Posterior cingulate gyrus (tissue), 11 donors: ENCODE measurements at regions not wholly inside any gene's neighbourhood (a gene's known extent, or its start where the extent isn't known, plus 50 kb on each side); places are given as distances from the start of the nearest gene placed in this dataset.
A peak's percentile ranks its signal among the peaks of the same experiment; 100 is the strongest.

Experiments
- DNase-seq, 10 donors: peaks; one replicate each; pipeline versions ENCODE4 v3.0.0 to v3.0.0-alpha.2; 2020 to 2021; ENCODE audit warnings: mixed read lengths in 3 of 10
- intact Hi-C: fragments of 100-400 bp; cut with DNase I; formaldehyde crosslinking; loops from one replicate; pipeline ENCODE4 v1.15.1; 2023

- intact Hi-C loops: no loop called here
These were observed 55.5 kb downstream of the DRD1 start for GRCh38 chr5:175388531-175388930.

GRCh38 chr5:175387144-175387543, 56.8 kb downstream of the DRD1 start:
- intact Hi-C loops: no loop called here

More at GRCh38 chr5:175388531-175388930, 55.5 kb downstream of the DRD1 start:
- no peak for DNase-seq

GRCh38 chr5:175386526-175386925, 57.5 kb downstream of the DRD1 start:
- no peak for DNase-seq
- intact Hi-C loops: no loop called here

More at GRCh38 chr5:175387144-175387543, 56.8 kb downstream of the DRD1 start:
- no peak for DNase-seq

GRCh38 chr5:175385691-175386362, 58.2 kb downstream of the DRD1 start:
- intact Hi-C loops: no loop called here
- no peak for DNase-seq

DNA sequence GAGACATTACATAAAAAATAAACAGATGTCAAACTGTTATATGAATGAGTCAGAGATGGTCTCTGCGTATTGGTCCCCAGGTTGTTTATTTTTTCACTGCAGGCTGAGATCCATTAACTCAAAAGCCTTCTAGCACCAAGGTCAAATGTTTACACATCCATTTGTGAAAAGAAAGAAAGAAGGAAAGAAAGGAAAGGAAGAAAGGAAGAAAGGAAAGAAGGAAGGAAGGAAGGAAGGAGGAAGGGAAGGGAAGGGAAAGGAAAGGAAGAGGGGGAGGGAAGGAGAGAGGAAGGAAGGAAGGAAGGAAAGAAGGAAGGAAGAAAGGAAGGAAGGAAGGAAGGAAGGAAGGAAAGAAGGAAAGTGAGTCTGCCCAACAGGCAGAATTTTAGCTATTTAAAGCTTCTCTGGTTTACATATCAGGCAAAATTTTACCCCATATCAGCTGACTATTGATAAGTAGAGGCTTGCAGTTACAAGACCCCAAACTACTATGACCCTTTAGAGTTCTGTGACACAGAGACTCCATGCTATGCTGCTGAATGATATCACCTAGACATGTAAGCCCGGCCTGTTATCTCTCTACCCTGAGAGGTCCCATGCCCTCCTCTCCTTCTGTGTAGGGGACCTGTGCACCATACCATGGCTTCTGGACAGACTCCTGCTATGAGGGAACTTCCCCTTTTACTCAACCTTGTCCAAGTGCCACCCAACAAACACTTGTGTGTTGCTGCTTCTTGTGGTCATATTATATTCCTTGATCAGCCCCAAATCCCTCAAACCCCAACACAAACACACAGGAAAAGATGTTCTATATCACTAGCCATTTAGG, 59.0 kb downstream of the DRD1 start:
- DNase-seq: no peak
- intact Hi-C loops: no loop called here

- intact Hi-C loops: no loop called here
These were observed 60.6 kb downstream of the DRD1 start for GRCh38 chr5:175383350-175383749.

DNA sequence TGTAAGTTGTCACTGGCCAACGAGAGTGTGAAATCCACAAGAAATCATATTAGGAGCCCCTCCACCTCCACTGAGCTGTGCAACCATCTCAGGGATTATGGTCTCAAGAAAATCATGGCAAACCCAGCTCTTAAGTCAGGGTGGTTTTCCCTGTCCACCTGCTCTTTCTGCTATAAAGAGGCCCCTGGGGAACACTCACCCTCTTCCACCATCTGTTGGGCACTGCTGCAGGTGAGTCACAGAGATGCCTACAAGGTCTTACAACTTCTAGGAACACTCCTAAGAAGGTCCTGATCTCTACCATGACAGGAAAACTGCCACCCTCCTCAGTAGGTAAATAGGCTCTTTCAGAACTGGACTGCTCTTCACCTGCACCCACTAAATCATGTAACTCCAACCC, 61.8 kb downstream of the DRD1 start:
- DNase-seq: no peak
- intact Hi-C loops: no loop called here

More at GRCh38 chr5:175383350-175383749, 60.6 kb downstream of the DRD1 start:
- peak in 2 of 10 donors; percentile 33 to 55 for DNase-seq

DNA sequence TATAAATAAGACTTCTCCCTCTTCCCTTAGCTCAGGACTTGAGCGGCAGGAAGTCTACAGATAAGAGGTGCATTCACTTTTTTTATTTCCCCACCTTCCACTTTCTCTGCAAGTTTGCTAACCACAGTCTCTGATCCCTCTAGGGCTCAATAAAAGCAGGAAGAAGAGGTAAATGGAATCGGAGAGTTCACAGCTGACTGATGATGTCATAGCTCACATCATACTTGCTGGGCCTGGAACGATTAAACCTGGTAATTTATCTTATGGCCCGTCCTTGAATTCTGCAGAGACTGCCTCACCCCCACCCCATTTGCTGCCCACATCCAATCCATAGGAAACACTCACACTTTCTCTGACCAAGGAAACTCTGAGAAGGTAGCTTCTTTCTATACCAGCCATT, 62.9 kb downstream of the DRD1 start:
- DNase-seq: no peak
- intact Hi-C loops: no loop called here

GRCh38 chr5:175380701-175381100, 63.3 kb downstream of the DRD1 start:
- DNase-seq: no peak
- intact Hi-C loops: no loop called here

GRCh38 chr5:175379867-175380266, 64.1 kb downstream of the DRD1 start:
- intact Hi-C loops: no loop called here
- DNase-seq: no peak

DNA sequence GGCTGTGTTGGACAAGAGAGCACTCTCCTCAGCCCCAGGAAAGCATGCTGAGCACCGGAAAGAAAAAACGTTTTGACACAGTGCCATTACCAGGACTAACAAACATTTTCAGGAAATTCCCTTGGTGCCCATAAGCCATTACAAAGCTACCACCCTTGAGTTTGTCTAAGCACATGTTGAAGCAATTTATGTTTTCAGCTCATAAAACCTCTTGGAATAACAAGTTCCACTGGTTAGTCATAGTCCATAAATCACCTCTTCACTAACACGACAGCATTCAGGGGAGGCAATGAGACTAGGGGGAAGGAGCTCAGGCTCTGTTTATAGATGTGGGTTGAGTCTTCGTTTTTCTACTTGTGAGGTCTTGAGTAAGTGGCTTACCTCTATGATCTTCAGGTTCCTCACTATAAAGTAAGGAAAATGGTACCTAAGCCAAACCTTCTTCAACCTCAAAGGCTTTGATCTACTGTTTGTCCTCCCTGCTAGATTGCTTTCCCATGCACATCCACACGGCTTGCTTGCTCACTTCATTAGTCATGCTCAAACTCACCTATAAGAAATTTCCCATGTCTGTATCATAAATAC, 65.4 kb downstream of the DRD1 start:
- intact Hi-C loops: no loop called here
- no peak for DNase-seq

DNA sequence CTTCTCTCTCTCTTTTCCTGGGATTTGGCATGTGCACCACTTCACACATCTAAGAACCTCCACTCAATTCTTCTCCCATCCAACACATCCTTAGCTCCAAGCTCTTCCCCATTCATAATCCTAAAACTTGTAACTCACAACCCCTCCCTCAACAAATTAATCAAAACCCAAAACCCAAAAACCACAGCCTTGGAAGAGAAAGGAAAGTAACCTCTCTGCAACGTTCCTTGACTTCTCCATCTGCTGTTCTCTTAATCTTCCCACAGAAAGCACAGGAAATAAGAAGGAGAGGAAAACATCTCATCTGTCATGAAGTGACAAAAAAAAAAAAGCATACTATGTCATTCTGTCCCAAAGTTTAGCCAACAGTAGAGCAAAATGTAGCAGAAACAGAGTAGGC, 66.2 kb downstream of the DRD1 start:
- intact Hi-C loops: no loop called here
- no peak for DNase-seq

- intact Hi-C loops: no loop called here
- DNase-seq: no peak
These were observed 69.7 kb downstream of the DRD1 start for GRCh38 chr5:175374166-175374875.

- no peak for DNase-seq
- intact Hi-C loops: no loop called here
These were observed 78.1 kb downstream of the DRD1 start for GRCh38 chr5:175365866-175366265.

GRCh38 chr5:175363300-175363699, 80.7 kb downstream of the DRD1 start:
- no peak for DNase-seq
- intact Hi-C loops: no loop called here

DNA sequence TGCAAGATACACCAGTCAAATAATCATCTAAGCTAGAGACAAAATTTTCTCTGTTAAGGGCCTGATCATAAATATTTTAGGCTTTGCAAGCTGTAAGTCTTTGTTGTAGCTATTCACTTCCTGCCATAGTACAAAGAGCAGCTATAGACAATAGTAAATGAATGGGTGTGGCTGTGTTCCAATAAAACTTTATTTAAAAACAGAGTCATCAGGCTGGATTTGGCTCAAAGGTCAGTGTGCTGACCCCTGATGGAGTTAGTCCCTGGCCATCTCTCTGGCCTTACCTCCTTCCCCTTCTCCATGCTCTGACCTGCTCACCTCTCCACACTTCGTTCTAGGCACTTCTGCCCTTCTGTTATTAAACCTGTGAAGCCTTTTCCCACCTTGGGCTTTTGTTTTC, 86.0 kb downstream of the DRD1 start:
- no peak for DNase-seq
- intact Hi-C loops: no loop called here

GRCh38 chr5:175356428-175356827, 87.6 kb downstream of the DRD1 start:
- intact Hi-C loops: no loop called here
- DNase-seq: no peak

DNA sequence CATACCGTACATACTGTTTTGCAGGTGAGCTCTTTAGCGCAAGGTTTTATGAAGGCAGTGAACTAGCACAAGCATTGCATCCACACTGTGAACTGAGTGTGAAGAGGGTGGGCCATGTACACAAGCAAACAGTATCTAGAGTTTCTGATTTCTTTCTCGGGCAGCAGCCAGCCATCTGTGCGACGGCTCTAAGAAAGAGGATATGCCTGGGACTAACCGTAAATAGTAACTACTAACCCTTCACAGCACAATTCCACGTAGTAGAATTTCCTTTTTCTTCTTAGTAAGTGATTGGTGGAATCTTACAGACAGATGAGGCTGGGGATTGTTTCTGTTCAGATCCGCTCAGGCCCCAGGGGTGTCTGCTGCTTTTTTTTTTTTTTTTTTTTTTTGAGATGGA, 89.0 kb downstream of the DRD1 start:
- intact Hi-C loops: no loop called here
- DNase-seq: no peak

GRCh38 chr5:175353926-175354325, 90.1 kb downstream of the DRD1 start:
- intact Hi-C loops: no loop called here

GRCh38 chr5:175351897-175352590, 91.9 kb downstream of the DRD1 start:
- DNase-seq: no peak
- intact Hi-C loops: no loop called here

More at GRCh38 chr5:175353926-175354325, 90.1 kb downstream of the DRD1 start:
- DNase-seq: no peak
